SU-DHL-6 (cell line): ENCODE measurements at regions not wholly inside any gene's neighbourhood (a gene's known extent, or its start where the extent isn't known, plus 50 kb on each side); places are given as distances from the start of the nearest gene placed in this dataset.
A peak's percentile ranks its signal among the peaks of the same experiment; 100 is the strongest.
"Not testable (repeated sequence)": the region's sequence is repeated elsewhere in the genome, so short reads cannot be mapped to it uniquely, and the experiment has no call there.

Experiments used
- H2AFZ ChIP-seq: fragments of 200-600 bp; sonication (generic); 2 replicates; pipeline ENCODE4 v1.6.1; 2014; ENCODE audit warnings: low read depth, mild to moderate bottlenecking, moderate library complexity, mixed read lengths, antibody characterized with exemption, low read length; ENCODE audit not compliant: severe bottlenecking
- H3F3A ChIP-seq: fragments of 200-600 bp; shearing (Covaris generic); 2 replicates; pipeline ENCODE4 v1.6.0; 2016; ENCODE audit warnings: antibody characterized with exemption, mild to moderate bottlenecking; ENCODE audit not compliant: insufficient read depth
- H3K27ac ChIP-seq: fragments of 200-600 bp; sonication (generic); 2 replicates; pipeline ENCODE4 v1.5.1; 2016; ENCODE audit warnings: low read depth, mild to moderate bottlenecking, low read length, moderate library complexity, mixed read lengths
- H3K27me3 ChIP-seq: fragments of 200-600 bp; sonication (generic), shearing (Covaris generic); 2 replicates; pipeline ENCODE4 v1.6.0; 2014; ENCODE audit warnings: mild to moderate bottlenecking, low read length
- H3K36me3 ChIP-seq: fragments of 200-600 bp; sonication (generic); 2 replicates; pipeline ENCODE4 v1.6.1; 2014; ENCODE audit warnings: mild to moderate bottlenecking, low read length, mixed read lengths
- H3K4me2 ChIP-seq: fragments of 300-600, 200-600 bp; shearing (Covaris generic), sonication (generic); 2 replicates; pipeline ENCODE4 v1.6.0; 2014; ENCODE audit warnings: low read length, low read depth, mild to moderate bottlenecking; ENCODE audit not compliant: poor library complexity, severe bottlenecking
- H3K4me3 ChIP-seq: fragments of 200-600 bp; sonication (generic); 2 replicates; pipeline ENCODE4 v1.5.1; 2014; ENCODE audit warnings: antibody characterized with exemption, low read length, mild to moderate bottlenecking, mixed read lengths; ENCODE audit not compliant: insufficient read depth, poor library complexity, severe bottlenecking
- H3K79me2 ChIP-seq: fragments of 200-600 bp; sonication (generic); 2 replicates; pipeline ENCODE4 v1.6.1; 2014; ENCODE audit warnings: mild to moderate bottlenecking, low read length, moderate library complexity; ENCODE audit not compliant: insufficient read depth
- H3K9ac ChIP-seq: fragments of 200-600 bp; sonication (generic); 2 replicates; pipeline ENCODE4 v1.7.0; 2014; ENCODE audit warnings: mild to moderate bottlenecking, low read length
- H3K9me2 ChIP-seq: fragments of 200-600 bp; sonication (generic); replicated peaks from 2 replicates; pipeline ENCODE4 v1.6.1; 2014; ENCODE audit warnings: low read length; ENCODE audit not compliant: insufficient read depth
- H3K9me3 ChIP-seq: fragments of 200-600 bp; sonication (generic); 2 replicates; pipeline ENCODE4 v1.6.1; 2014; ENCODE audit warnings: low read length, mixed read lengths; ENCODE audit not compliant: insufficient read depth
- H4K20me1 ChIP-seq: fragments of 200-600 bp; sonication (generic); 2 replicates; pipeline ENCODE4 v1.6.1; 2014; ENCODE audit warnings: low read depth, mild to moderate bottlenecking, antibody characterized with exemption, low read length, moderate library complexity, mixed read lengths
- EZH2phosphoT487 ChIP-seq: fragments of 200-600 bp; sonication (generic), shearing (Covaris generic); conservative IDR thresholded peaks from 2 replicates; pipeline ENCODE4 v1.6.1; 2018; ENCODE audit warnings: mild to moderate bottlenecking, antibody characterized with exemption, low read length, moderate library complexity, mixed read lengths
- TF ChIP-seq, protein P1 (sequence below): fragments of 200-600 bp; sonication (generic); IDR thresholded peaks from one replicate; pipeline ENCODE4 v1.5.1; 2017; ENCODE audit warnings: antibody characterized with exemption, mild to moderate bottlenecking, low read length, moderate library complexity; ENCODE audit not compliant: insufficient read depth, poor library complexity, severe bottlenecking

DNA sequence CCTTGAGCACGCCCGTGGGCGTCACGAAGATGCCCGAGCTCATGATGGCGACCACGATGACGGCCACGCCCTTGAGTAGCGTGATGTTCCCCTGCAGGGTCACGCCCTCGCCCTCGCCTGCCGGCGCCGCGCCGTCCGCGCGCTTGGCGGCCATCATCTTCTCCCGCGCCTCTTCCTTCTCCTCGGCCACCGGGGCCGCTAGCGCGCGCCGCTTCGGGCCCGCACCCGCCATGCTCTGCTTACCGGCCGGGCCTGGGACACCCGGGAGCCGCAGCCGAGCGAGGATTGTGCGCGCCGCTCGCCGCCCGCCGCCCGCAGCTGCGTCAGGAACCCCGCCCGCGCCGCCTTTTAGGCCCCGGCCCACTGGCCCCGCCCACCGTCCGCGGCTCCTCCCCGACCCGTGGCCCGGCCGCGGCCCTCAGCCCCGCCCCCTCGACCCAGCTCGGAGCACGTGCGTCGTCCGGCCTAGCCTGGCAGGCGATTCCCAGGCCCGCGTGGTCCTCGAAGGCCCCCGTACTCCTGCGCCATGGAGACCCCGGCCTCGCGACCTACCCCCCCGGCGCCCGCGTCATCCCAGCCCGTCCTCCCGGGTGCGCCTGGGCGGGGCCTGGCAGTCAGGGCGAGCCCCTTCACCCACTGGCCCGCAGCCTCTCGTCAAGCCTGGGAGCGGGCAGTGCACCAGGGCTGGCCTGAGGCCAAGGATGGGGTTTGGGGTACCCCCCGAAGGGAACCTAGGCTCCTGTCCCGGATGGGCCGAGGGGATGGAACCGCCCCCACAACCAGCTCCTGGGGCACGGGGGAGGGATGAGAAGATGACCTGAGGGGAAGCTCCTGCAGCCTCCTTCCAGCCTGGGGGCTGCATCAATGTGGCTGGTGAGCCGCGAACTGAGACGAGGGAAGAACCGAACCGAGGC is 79.0 kb upstream of the METTL9 start:
- H3K9ac ChIP-seq = peak overlapping the region; percentile 70
- H3K36me3 ChIP-seq, H3K27me3 ChIP-seq, H3K9me3 ChIP-seq, H3K9me2 ChIP-seq, H4K20me1 ChIP-seq: not testable (repeated sequence)
- peak overlapping the region; percentile 74 for H3K4me3 ChIP-seq
- H3K27ac ChIP-seq = peak overlapping the region; percentile 73
- H3K4me2 ChIP-seq = peak overlapping the region; percentile 48
- peaks cover 13% of the 10 kb centered on the region for H3F3A ChIP-seq
- H3K79me2 ChIP-seq = peaks cover 29% of the 10 kb centered on the region
- peak overlapping the region; percentile 92 for H2AFZ ChIP-seq

DNA sequence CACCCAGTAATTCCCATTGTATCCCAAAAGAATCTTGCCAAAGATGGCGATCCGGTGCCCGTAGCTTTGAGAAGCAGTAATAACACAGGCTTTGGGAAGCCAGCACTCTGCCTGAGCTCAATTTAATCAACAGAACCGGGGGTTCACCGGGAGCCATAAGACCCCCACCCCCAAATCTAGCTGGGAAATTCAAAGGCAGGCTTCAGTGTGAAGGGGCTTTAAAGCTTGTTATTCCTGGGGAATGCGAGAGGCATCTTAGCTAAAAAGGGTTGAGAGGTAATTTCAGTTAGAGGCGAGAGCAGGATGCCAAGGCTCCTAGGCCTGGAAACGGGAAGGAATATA is 78.4 kb upstream of the METTL9 start:
- H3K9ac ChIP-seq, H3K9me2 ChIP-seq, H3K9me3 ChIP-seq, H2AFZ ChIP-seq, H3K4me3 ChIP-seq, H3K36me3 ChIP-seq, H3K27me3 ChIP-seq, H3K27ac ChIP-seq, H3K4me2 ChIP-seq, H4K20me1 ChIP-seq: not testable (repeated sequence)
- Histone ChIP-seq H3F3A (peaks cover 13% of the 10 kb centered on the region), H3K79me2 (peaks cover 24% of the 10 kb centered on the region)

DNA sequence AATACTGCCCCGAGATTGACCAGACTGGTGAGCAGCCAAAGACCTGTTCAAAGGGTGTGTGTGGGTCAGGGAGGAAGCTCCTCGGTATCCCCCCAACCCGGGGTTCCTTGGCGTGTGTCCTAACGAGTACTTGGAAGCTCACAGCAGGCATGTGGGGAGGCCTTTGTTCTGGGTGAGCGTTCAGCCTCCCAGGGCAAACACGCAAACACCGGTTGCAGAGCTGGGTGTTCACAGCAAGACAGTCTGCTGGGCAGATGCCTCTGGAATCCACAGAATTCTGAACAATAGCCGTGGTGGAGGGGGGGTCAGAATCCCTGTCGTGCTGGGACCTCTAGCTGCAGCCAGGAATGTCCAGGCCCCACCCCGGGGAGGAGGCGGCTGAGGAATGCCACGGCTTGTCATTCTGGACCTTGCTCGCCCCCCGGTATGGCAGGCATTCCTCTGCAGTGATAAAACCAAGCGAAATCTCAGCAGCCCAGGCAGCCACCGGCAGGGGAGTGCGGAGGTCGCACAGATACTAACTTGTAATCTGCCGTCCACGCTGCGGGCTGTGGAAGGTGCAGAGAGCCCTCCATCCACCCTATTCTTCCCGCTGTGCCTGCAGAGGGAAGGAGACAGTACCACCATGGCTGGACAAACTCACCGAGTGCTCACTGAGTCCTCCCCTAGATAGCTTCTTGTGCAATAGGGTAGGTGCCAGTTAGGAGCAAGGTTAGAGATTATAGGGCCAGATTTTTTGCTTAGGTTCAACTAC is 77.8 kb upstream of the METTL9 start:
- H3K9ac ChIP-seq, H3K9me2 ChIP-seq, H3K27me3 ChIP-seq, H3K4me2 ChIP-seq, H3K9me3 ChIP-seq, H3K27ac ChIP-seq, H3K4me3 ChIP-seq, H3K36me3 ChIP-seq, H4K20me1 ChIP-seq, H2AFZ ChIP-seq: not testable (repeated sequence)
- H3F3A ChIP-seq = peaks cover 13% of the 10 kb centered on the region
- peaks cover 20% of the 10 kb centered on the region for H3K79me2 ChIP-seq

DNA sequence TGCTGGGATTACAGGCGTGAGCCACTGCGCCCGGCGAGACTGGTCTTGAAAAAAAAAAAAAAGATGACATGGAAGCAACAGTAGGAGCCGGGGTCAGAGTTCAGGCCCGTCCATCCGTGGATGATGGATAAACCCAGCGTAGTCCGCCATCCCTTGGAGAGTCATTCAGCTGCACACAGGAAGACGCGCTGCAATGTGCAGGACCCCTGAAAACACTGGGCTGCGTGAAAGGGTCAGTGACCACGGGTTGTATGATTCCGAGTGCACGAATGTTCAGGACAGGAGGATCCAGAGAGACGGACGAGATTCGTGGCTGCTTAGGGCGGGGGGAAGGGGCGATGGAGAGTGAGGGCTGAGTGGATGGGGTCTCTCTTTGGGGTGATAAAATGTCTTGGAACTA is 76.5 kb upstream of the METTL9 start:
- H3K36me3 ChIP-seq, H3K27me3 ChIP-seq, H3K9me3 ChIP-seq, H3K27ac ChIP-seq, H3K9ac ChIP-seq, H4K20me1 ChIP-seq, H3K4me3 ChIP-seq, H3K9me2 ChIP-seq, H2AFZ ChIP-seq, H3F3A ChIP-seq, H3K4me2 ChIP-seq: not testable (repeated sequence)
- peaks cover 16% of the 10 kb centered on the region for H3K79me2 ChIP-seq

DNA sequence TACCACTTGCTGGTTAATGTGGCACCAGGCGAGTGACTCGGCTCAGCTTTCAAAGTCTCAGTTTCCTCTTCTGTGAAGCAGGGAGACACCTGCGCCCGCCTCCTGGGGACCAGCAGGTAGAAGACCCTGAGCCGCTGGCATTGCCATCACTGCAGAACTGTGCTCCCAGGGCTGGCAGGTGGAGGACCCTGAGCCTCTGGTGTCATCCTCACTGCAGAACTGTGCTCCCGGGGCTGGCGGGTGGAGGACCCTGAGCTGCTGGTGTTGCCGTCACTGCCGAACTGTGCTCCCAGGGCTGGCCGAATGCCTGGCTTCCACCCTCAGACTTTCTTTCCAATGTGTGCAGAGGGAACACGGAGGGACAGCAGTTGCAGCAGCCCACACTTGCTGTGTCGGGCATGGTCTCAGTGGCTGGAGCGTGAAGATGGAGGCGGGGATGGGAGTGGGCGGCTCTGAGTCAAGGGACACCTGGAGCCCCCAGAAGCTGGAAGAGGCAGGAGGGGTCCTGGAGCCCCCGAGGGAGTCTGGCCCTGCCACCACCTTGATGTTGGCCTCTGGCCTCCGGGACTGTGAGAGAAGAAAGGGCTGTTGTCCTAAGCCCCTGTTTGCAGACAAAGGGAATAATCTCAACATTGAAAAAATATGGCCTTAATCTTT is 75.8 kb upstream of the METTL9 start:
- H2AFZ ChIP-seq = no peak overlapping the region
- H3K27me3 ChIP-seq = no peaks in the 10 kb centered on the region
- H3K9me2 ChIP-seq = no peaks in the 10 kb centered on the region
- no peak overlapping the region for H3K9ac ChIP-seq
- no peaks in the 10 kb centered on the region for H3K36me3 ChIP-seq
- no peak overlapping the region for H3K4me2 ChIP-seq
- H4K20me1 ChIP-seq = no peaks in the 10 kb centered on the region
- no peak overlapping the region for H3K4me3 ChIP-seq
- TF ChIP-seq EZH2phosphoT487 = no peak
- TF ChIP-seq, protein P1, sequence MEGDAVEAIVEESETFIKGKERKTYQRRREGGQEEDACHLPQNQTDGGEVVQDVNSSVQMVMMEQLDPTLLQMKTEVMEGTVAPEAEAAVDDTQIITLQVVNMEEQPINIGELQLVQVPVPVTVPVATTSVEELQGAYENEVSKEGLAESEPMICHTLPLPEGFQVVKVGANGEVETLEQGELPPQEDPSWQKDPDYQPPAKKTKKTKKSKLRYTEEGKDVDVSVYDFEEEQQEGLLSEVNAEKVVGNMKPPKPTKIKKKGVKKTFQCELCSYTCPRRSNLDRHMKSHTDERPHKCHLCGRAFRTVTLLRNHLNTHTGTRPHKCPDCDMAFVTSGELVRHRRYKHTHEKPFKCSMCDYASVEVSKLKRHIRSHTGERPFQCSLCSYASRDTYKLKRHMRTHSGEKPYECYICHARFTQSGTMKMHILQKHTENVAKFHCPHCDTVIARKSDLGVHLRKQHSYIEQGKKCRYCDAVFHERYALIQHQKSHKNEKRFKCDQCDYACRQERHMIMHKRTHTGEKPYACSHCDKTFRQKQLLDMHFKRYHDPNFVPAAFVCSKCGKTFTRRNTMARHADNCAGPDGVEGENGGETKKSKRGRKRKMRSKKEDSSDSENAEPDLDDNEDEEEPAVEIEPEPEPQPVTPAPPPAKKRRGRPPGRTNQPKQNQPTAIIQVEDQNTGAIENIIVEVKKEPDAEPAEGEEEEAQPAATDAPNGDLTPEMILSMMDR = no peak
- no peak overlapping the region for H3K27ac ChIP-seq
- H3K79me2 ChIP-seq = peaks cover 10% of the 10 kb centered on the region
- 0 out of 2 replicates have a peak, but pooled peaks cover 4% of the 10 kb centered on the region for H3F3A ChIP-seq
- no peaks in the 10 kb centered on the region for H3K9me3 ChIP-seq
